IMR-90 (cell line): ENCODE measurements at regions not wholly inside any gene's neighbourhood (a gene's known extent, or its start where the extent isn't known, plus 50 kb on each side); places are given as distances from the start of the nearest gene placed in this dataset.

Experiments
- ATAC-seq: fragments of 200-7000 bp; cut with Tn5 transposase; 2 replicates; pipeline ENCODE4 v1.9.1; 2020; ENCODE audit warnings: low read depth, mild to moderate bottlenecking, moderate library complexity
- BruUV-seq: library from RNA; stranded (reverse); fragments of 400-500 nt; replicated peaks from 2 replicates; lab custom pipeline; 2021; lab: Mats Ljungman, UMichigan
- CTCF ChIA-PET: fragments of 300-600 bp; formaldehyde crosslinking; extraction: SDS; loops from one replicate; lab custom pipeline; 2021; ENCODE audit warnings: antibody characterized with exemption; lab: Yijun Ruan, JAX
- POLR2A ChIA-PET: fragments of 300-600 bp; sonication (Branson Sonifier 250); formaldehyde crosslinking; loops from one replicate; lab custom pipeline; 2022; ENCODE audit warnings: antibody characterized with exemption; ENCODE audit not compliant: unreplicated experiment; lab: Charles Lee
- DNase-seq: peaks from one replicate; pipeline ENCODE4 v3.0.0; 2013
- H2AFZ ChIP-seq: replicated peaks from 2 replicates; pipeline ENCODE3; 2013; ENCODE audit warnings: low read length, mild to moderate bottlenecking; ENCODE audit not compliant: poor library complexity
- H2AK5ac ChIP-seq: 2 replicates; pipeline ENCODE4 v1.6.1; 2013; ENCODE audit warnings: low read depth, low read length, inconsistent platforms
- H2AK9ac ChIP-seq: replicated peaks from 2 replicates; pipeline ENCODE3; 2013; ENCODE audit warnings: mild to moderate bottlenecking, low read depth, low read length, moderate library complexity; ENCODE audit not compliant: poor library complexity
- H2BK120ac ChIP-seq: 2 replicates; pipeline ENCODE4 v1.6.1; 2013; ENCODE audit warnings: low read depth, low read length, inconsistent platforms
- H2BK15ac ChIP-seq: 3 replicates; pipeline ENCODE4 v1.6.1; 2013; ENCODE audit warnings: low read depth, low read length, inconsistent platforms
- H2BK20ac ChIP-seq: 2 replicates; pipeline ENCODE4 v1.6.1; 2013; ENCODE audit warnings: low read depth, mild to moderate bottlenecking, inconsistent platforms, low read length, moderate library complexity
- H2BK5ac ChIP-seq: 2 replicates; pipeline ENCODE4 v1.6.1; 2013; ENCODE audit warnings: mild to moderate bottlenecking, low read depth, low read length, inconsistent platforms; ENCODE audit not compliant: poor library complexity, severe bottlenecking
- H3K14ac ChIP-seq: replicated peaks from 2 replicates; pipeline ENCODE4 v1.6.1; 2013; ENCODE audit warnings: low read depth, low read length, inconsistent platforms
- H3K18ac ChIP-seq: 2 replicates; pipeline ENCODE4 v1.6.1; 2013; ENCODE audit warnings: low read depth, low read length, control low read depth
- H3K23ac ChIP-seq: 2 replicates; pipeline ENCODE4 v1.6.1; 2013; ENCODE audit warnings: low read depth, low read length, inconsistent platforms
- H3K27ac ChIP-seq: 2 replicates; pipeline ENCODE4 v1.5.1; 2013; ENCODE audit warnings: mild to moderate bottlenecking, control low read depth, low read length; ENCODE audit not compliant: insufficient read depth
- H3K27me3 ChIP-seq: 2 replicates; pipeline ENCODE4 v1.6.1; 2013; ENCODE audit warnings: low read length; ENCODE audit not compliant: control insufficient read depth, insufficient read depth
- H3K36me3 ChIP-seq: 2 replicates; pipeline ENCODE4 v1.6.1; 2013; ENCODE audit warnings: low read length, mixed read lengths; ENCODE audit not compliant: control insufficient read depth, insufficient read depth
- H3K4ac ChIP-seq: 2 replicates; pipeline ENCODE4 v1.6.1; 2013; ENCODE audit warnings: low read depth, low read length, inconsistent platforms
- H3K4me1 ChIP-seq: 2 replicates; pipeline ENCODE4 v1.6.1; 2013; ENCODE audit warnings: low read length, mixed read lengths; ENCODE audit not compliant: control insufficient read depth, insufficient read depth
- H3K4me2 ChIP-seq: 2 replicates; pipeline ENCODE4 v1.6.1; 2013; ENCODE audit warnings: low read depth, mild to moderate bottlenecking, control low read depth, low read length, moderate library complexity
- H3K4me3 ChIP-seq: 2 replicates; pipeline ENCODE4 v1.5.1; 2013; ENCODE audit warnings: low read depth, mild to moderate bottlenecking, control low read depth, low read length, moderate library complexity; ENCODE audit not compliant: insufficient read depth
- H3K56ac ChIP-seq: 2 replicates; pipeline ENCODE4 v1.6.1; 2013; ENCODE audit warnings: low read length, inconsistent platforms; ENCODE audit not compliant: insufficient read depth; ENCODE audit errors: extremely low read depth
- H3K79me1 ChIP-seq, 2 experiments: 2 replicates each; pipeline ENCODE4 v1.6.1; 2013; ENCODE audit warnings: low read length in 2 of 2, inconsistent platforms in 1 of 2, low read depth in 1 of 2
- H3K9ac ChIP-seq: 2 replicates; pipeline ENCODE4 v1.6.1; 2013; ENCODE audit warnings: low read depth, low read length, control low read depth
- H3K9me1 ChIP-seq: 2 replicates; pipeline ENCODE4 v1.6.1; 2013; ENCODE audit warnings: low read length, inconsistent platforms; ENCODE audit not compliant: insufficient read depth
- H3K9me3 ChIP-seq: 2 replicates; pipeline ENCODE4 v1.6.1; 2013; ENCODE audit warnings: low read length; ENCODE audit not compliant: control insufficient read depth, insufficient read depth
- H4K20me1 ChIP-seq: 2 replicates; pipeline ENCODE4 v1.6.1; 2013; ENCODE audit warnings: low read length, inconsistent platforms; ENCODE audit not compliant: insufficient read depth
- H4K5ac ChIP-seq: 2 replicates; pipeline ENCODE4 v1.6.1; 2013; ENCODE audit warnings: mild to moderate bottlenecking, low read depth, low read length, control low read depth
- H4K8ac ChIP-seq, 2 experiments: 2 replicates each; pipeline ENCODE4 v1.6.1; 2013; ENCODE audit warnings: low read depth in 2 of 2, low read length in 2 of 2, control low read depth in 1 of 2, inconsistent platforms in 1 of 2
- H4K91ac ChIP-seq: 2 replicates; pipeline ENCODE4 v1.6.1; 2013; ENCODE audit warnings: low read depth, low read length, inconsistent platforms; ENCODE audit not compliant: insufficient read depth
- BHLHE40 ChIP-seq: fragments of 150-350 bp; IDR thresholded peaks from 2 replicates; pipeline ENCODE4 v1.6.1; 2016; ENCODE audit warnings: mild to moderate bottlenecking, low read depth, low read length
- CHD1 ChIP-seq: IDR thresholded peaks from 2 replicates; pipeline ENCODE4 v1.6.1; 2012; ENCODE audit warnings: low read depth, low read length, improper control_type of control experiment
- MAZ ChIP-seq: IDR thresholded peaks from 2 replicates; pipeline ENCODE4 v1.6.1; 2012; ENCODE audit warnings: low read depth, mild to moderate bottlenecking, low read length, improper control_type of control experiment, moderate library complexity, borderline replicate concordance
- NFE2L2 ChIP-seq: fragments of 150-350 bp; IDR thresholded peaks from 2 replicates; pipeline ENCODE4 v1.6.1; 2016; ENCODE audit warnings: low read depth, mild to moderate bottlenecking, low read length
- SMC3 ChIP-seq: fragments of 150-350 bp; IDR thresholded peaks from 2 replicates; pipeline ENCODE4 v1.6.1; 2016; ENCODE audit warnings: low read depth, mild to moderate bottlenecking, antibody characterized with exemption, low read length, moderate library complexity
- WGBS, 2 experiments: methylation state at CpG; one replicate each; pipeline versions ENCODE4 v1.1.5 to v1.1.7; 2013; ENCODE audit warnings: missing lambda C conversion rate in 2 of 2; ENCODE audit not compliant: insufficient read length in 1 of 2; ENCODE audit errors: extremely low coverage in 2 of 2; 5-methylcytosine and 5-hydroxymethylcytosine counted together
- dilution Hi-C: fragments of 300-500 bp; cut with HindIII; formaldehyde crosslinking; loops from one replicate; pipeline ENCODE4 v1.14.3; 2018; ENCODE audit warnings: low sequenced_read_pairs; ENCODE audit not compliant: unreplicated experiment
- in situ Hi-C: fragments of 300-500 bp; cut with MboI; formaldehyde crosslinking; loops from 3 replicates; pipeline ENCODE4 v1.14.3; 2019; ENCODE audit warnings: low sequenced_read_pairs, inconsistent platforms, mixed read lengths
- intact Hi-C: fragments of 100-400 bp; cut with micrococcal nuclease; formaldehyde crosslinking; loops from 2 replicates; pipeline ENCODE4 v1.10.0; 2022
- TF ChIP-seq, protein P1 (sequence below): conservative IDR thresholded peaks from 2 replicates; pipeline ENCODE4 v1.5.1; 2012; ENCODE audit warnings: mild to moderate bottlenecking, low read depth, low read length, improper control_type of control experiment

- H3K4me1 ChIP-seq = no peaks in the 10 kb centered on the region
- H4K20me1 ChIP-seq = no peaks in the 10 kb centered on the region
- no peak overlapping the region for H3K4me3 ChIP-seq
- dilution Hi-C loops = no loop called here
- H4K91ac ChIP-seq = no peak overlapping the region
- DNase-seq (no peak), ATAC-seq (no peak)
- H3K9me1 ChIP-seq = no peaks in the 10 kb centered on the region
- no peak overlapping the region for H3K56ac ChIP-seq
- H4K5ac ChIP-seq = no peak overlapping the region
- no peak overlapping the region for H2BK20ac ChIP-seq
- H3K4me2 ChIP-seq = no peak overlapping the region
- H3K27ac ChIP-seq = no peak overlapping the region
- H2AK9ac ChIP-seq = no peak overlapping the region
- no peak overlapping the region for H2AK5ac ChIP-seq
- no peak overlapping the region for H2BK120ac ChIP-seq
- H3K36me3 ChIP-seq = no peaks in the 10 kb centered on the region
- no CpG with 5 or more reads among the region's 5 CpGs for WGBS, 2 experiments
- intact Hi-C loops = loop anchor here (5.0 kb wide), 1 partner anchor 1926 kb away; no protein-coding TSS in a partner anchor
- no peak overlapping the region for H3K9ac ChIP-seq
- H3K27me3 ChIP-seq = peaks cover 11% of the 10 kb centered on the region
- H3K4ac ChIP-seq = no peak overlapping the region
- no peak overlapping the region for H3K14ac ChIP-seq
- TF ChIP-seq MAZ (no peak), SMC3 (no peak), CHD1 (no peak), NFE2L2 (no peak), BHLHE40 (no peak)
- TF ChIP-seq, protein P1, sequence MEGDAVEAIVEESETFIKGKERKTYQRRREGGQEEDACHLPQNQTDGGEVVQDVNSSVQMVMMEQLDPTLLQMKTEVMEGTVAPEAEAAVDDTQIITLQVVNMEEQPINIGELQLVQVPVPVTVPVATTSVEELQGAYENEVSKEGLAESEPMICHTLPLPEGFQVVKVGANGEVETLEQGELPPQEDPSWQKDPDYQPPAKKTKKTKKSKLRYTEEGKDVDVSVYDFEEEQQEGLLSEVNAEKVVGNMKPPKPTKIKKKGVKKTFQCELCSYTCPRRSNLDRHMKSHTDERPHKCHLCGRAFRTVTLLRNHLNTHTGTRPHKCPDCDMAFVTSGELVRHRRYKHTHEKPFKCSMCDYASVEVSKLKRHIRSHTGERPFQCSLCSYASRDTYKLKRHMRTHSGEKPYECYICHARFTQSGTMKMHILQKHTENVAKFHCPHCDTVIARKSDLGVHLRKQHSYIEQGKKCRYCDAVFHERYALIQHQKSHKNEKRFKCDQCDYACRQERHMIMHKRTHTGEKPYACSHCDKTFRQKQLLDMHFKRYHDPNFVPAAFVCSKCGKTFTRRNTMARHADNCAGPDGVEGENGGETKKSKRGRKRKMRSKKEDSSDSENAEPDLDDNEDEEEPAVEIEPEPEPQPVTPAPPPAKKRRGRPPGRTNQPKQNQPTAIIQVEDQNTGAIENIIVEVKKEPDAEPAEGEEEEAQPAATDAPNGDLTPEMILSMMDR = no peak
- in situ Hi-C loops = no loop called here
- no peaks in the 10 kb centered on the region for H3K79me1 ChIP-seq
- H3K23ac ChIP-seq = no peak overlapping the region
- ChIA-PET CTCF (no interaction called here), POLR2A (no interaction called here)
- H2BK15ac ChIP-seq = no peak overlapping the region
- H4K8ac ChIP-seq = no peak overlapping the region
- H3K9me3 ChIP-seq = no peaks in the 10 kb centered on the region
- H2BK5ac ChIP-seq = no peak overlapping the region
- no peak overlapping the region for H2AFZ ChIP-seq
- H3K18ac ChIP-seq = no peak overlapping the region
- BruUV-seq = no TSS peak
Observed at GRCh38 chr2:204021290-204022081, 84.9 kb downstream of the ICOS start.
